Epithelial cell of proximal tubule (primary cell): ENCODE measurements at regions not wholly inside any gene's neighbourhood (a gene's known extent, or its start where the extent isn't known, plus 50 kb on each side); places are given as distances from the start of the nearest gene placed in this dataset.
A peak's percentile ranks its signal among the peaks of the same experiment; 100 is the strongest.

Experiments used
- DNase-seq: peaks from one replicate; pipeline ENCODE4 v3.0.0-alpha.2; 2011; ENCODE audit warnings: low read depth
- H3K4me3 ChIP-seq: 2 replicates; pipeline ENCODE4 v1.5.1; 2011; ENCODE audit warnings: low read depth, mild to moderate bottlenecking, low read length
- TF ChIP-seq, protein P1 (sequence below): conservative IDR thresholded peaks from 2 replicates; pipeline ENCODE4 v1.5.1; 2012; ENCODE audit warnings: low read depth, mild to moderate bottlenecking, low read length

DNA sequence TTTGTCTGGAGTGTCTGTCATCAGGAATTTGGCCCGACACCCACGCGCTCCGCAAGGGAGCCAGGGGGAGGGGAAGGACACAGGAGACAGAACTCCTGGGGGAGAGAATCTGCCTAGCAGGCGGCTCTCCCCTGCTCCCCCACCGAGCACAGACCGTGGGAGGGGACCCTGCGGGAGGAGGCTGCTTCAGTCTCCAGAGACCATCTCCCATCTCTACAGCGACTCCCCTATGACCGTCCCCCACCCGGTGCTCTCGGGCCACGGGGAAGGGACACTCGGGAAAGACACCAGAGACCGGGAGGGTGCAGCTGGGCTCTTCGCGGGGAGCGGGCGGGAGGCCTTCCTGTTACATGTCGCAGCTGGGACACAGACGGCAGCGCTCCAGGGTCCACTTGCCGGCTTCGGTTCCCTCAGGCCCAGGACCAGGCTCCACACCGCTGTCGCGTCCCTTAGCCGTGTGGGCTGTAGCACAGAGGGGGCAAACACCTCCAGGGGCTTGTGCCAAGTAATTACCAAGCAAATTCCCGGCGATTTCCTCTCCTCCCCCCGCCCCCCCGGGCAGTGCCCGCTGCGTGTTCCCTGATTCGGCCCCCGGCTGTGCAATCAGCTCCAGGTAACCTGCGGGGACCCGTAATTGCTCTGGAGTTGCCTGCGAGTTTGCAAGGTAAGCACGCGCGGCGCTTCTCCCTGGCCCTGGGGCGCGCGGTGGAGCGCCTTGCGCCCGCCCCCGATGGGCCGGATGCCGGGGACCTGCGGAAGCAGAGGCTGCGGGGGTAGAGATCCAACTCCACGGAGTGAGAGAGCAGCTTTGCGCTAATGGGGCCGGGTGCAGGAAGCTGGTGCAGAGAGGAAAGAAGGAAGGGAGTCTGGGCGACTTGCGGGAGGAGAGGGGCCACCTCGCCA lies 155.1 kb upstream of the CADM1 start:
- DNase-seq: no peak
- TF ChIP-seq, protein P1, sequence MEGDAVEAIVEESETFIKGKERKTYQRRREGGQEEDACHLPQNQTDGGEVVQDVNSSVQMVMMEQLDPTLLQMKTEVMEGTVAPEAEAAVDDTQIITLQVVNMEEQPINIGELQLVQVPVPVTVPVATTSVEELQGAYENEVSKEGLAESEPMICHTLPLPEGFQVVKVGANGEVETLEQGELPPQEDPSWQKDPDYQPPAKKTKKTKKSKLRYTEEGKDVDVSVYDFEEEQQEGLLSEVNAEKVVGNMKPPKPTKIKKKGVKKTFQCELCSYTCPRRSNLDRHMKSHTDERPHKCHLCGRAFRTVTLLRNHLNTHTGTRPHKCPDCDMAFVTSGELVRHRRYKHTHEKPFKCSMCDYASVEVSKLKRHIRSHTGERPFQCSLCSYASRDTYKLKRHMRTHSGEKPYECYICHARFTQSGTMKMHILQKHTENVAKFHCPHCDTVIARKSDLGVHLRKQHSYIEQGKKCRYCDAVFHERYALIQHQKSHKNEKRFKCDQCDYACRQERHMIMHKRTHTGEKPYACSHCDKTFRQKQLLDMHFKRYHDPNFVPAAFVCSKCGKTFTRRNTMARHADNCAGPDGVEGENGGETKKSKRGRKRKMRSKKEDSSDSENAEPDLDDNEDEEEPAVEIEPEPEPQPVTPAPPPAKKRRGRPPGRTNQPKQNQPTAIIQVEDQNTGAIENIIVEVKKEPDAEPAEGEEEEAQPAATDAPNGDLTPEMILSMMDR: no peak
- H3K4me3 ChIP-seq: peak overlapping the region; percentile 57

DNA sequence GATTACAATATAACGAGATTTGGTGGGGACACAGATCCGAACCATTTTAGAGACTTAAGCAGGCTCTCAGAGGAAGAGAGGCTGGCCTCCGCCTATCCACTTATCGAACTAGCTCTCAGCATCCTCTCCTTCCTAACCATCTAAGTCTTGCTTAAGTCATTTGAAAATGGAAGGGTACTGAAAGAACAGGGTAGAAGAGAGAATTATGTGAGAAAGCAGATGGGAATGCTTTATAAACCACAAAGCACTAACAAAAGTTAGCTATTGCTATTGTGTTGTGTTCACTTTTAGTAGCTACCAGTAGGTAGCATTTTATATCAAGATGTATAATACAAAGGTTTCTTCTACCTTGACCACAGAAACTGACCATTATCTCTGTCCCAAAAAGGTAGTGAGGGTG lies 153.4 kb upstream of the CADM1 start:
- TF ChIP-seq, protein P1: no peak
- DNase-seq: no peak
- no peak overlapping the region for H3K4me3 ChIP-seq

DNA sequence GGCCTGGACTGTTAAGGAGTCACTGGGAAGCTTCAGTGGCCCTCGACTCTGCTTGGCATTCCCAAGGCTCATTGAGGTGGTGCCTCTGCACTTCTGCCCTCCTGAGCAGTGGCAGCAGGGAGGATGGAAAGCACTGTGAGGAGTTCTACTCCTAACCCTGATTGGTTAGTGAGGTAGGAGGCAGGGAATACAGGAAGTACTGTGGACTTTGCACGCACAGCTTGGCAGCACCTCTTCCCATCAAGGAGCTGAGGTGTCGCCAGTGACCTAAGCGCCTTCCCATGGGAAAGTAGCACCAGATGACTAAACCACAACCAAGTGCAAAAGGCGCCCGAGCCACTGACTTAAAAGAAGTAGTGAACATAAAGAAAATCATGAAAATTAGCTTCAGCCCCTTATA lies 152.5 kb upstream of the CADM1 start:
- H3K4me3 ChIP-seq: no peak overlapping the region
- DNase-seq: peak; percentile 92
- TF ChIP-seq, protein P1: no peak

DNA sequence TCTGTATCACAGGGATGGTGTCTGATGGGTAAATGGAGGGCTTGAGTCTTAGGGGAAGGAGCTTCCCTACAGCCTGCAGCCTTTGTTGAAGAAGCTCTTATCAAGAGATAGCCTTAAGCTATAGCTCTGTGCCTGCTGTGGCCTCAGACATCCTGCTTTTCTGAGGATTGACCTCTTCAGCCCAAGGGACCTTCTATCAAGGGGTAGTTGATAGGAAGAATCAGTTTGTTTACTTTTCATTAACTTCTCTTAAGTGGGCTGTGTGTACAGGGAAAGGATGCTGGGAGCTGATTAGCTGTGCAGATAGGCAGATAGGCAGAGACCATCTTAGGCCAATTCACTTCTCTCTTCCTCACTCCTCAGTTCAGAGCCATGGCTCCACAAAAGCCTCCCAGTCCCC lies 151.8 kb upstream of the CADM1 start:
- H3K4me3 ChIP-seq: no peak overlapping the region
- TF ChIP-seq, protein P1: no peak
- no peak for DNase-seq

DNA sequence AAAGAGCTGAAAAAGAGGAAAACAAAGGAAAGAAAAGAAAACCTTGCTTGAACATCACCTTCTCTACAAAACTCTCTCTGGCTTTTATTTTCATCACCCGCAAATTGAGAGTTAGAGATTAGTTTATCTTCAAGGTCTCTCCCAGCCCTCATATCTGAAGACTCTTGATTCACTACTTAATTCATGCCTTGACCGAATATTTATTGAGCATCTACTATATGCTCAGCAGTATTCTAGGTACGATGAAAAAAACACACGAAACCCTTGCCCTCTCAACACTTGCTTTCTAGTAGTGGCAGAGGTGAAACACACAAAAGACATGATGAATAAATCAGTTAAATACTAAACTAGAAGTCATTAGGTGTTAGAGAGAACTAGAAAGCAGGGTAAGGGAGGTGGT lies 150.6 kb upstream of the CADM1 start:
- TF ChIP-seq, protein P1: no peak
- H3K4me3 ChIP-seq: no peak overlapping the region
- DNase-seq: no peak

DNA sequence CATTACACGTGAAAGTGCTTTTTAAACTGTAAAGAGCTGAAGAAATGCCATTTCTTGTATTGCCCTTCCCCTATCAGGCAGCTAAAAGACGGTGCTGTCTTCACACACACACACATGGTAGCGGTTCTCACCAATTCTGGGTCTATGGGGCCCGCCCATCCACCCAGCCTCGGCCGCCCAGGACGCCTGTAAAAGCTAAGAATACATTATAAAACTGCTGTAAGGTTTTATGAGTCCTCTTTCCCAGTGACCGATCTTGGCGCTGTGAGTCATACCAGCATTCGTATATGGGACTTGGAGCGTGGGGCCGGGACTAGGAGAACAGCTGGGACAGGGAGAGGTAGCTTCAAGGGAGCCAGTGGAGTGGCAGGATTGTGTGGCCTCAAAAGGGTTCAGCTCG lies 149.7 kb upstream of the CADM1 start:
- DNase-seq: no peak
- TF ChIP-seq, protein P1: no peak
- H3K4me3 ChIP-seq: no peak overlapping the region

DNA sequence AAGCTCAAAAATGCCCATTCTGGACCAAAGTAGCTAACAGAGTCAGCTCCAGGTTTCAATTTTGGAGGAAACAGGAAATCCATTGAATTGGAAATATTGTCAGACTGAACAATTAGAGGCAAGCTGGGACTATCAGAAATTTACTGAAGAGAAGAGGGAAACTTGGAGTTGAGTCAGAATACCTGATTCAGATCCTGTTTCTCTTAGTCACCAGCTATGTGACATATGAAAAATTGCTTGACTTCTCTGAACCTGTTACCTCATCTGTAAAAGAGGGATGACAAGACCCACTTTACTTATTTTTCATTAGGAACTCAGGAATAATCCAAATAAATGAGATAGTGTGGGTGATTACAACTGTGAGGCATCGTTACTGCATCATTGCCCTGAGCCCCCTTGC lies 148.9 kb upstream of the CADM1 start:
- no peak overlapping the region for H3K4me3 ChIP-seq
- TF ChIP-seq, protein P1: no peak
- no peak for DNase-seq
